Head of caudate nucleus (tissue), 42 donors: ENCODE measurements at regions not wholly inside any gene's neighbourhood (a gene's known extent, or its start where the extent isn't known, plus 50 kb on each side); places are given as distances from the start of the nearest gene placed in this dataset.
"Not testable (repeated sequence)": the region's sequence is repeated elsewhere in the genome, so short reads cannot be mapped to it uniquely, and the experiment has no call there.

Source experiments
- DNase-seq, 42 donors: peaks; one replicate each; pipeline versions ENCODE4 v3.0.0 to v3.0.0-alpha.2; 2020 to 2021; ENCODE audit warnings: mixed read lengths in 7 of 42
- intact Hi-C: fragments of 100-400 bp; cut with DNase I; formaldehyde crosslinking; loops from one replicate; pipeline ENCODE4 v1.15.0; 2022

DNA sequence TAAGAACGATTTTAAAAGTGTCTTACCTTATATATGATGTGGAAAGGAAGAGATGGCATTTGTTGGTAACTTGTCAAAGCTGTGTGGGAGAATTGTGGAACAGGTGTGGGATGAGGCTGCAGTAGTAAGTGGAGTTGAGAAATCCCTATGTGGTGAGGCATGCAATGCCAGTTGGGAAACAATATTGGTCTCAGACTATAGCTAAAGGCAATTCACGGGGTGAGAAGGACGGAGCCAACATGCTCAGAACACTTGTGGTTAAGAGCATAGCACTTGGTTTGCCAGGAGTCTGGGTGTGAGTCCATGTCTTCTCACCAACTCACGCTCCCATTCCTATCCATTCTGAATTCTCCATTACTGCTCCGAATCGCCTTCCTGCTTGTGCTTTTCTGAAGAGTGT lies 615.6 kb upstream of the ADAMTS9 start:
- DNase-seq = no peak
- intact Hi-C loops = no loop called here

DNA sequence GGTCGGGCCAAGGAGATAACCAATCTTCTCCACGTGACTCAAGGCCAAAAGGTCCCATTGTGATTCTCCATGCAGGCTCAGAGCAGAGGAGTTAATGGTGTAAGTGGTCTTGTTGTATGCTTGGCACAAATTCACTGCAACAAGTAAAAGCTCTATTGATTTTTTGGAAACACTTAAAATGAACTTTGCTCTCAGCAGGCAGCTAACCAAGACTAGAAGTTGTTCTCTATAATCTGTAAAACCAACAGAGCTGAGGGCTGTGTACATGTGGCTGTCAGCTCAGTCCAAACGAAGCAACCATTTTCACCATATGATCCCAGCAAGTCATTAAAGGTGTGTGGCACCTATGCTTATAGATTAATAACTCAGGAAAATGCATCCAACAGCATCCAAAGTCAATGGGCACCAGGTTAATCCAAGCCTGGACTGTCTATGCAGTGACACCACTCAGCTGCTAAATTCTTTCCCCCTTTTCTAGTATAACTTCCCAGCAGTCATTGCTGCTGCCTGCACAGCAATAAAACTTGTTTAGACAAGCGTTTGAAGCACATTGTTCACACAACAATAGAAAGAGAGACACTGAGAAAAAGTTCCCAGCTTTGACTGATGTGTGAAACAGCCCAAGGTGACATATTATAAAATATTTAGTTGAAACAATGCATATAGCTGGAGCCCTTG lies 603.8 kb upstream of the ADAMTS9 start:
- DNase-seq = no peak

DNA sequence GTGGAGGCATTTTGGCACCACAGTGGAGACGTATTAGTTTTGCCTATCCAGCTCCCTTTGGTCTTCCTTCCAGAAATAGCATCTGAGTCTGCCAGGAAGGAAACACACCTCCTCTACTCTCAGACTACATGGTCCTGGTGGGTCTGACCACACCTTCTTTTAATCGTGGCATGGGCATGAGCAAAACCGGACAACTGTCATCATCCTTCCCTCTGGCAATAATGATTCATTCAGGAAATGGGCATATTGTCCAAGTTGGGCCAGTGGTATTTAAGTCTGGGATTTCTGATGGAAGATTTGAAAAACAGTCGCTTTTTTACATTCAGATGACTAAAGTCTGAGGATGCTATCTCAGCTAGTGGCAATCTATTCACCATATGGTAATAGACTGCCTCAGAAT lies 601.0 kb upstream of the ADAMTS9 start:
- DNase-seq = no peak
- intact Hi-C loops = no loop called here

More for the DNA sequence above, 603.8 kb upstream of the ADAMTS9 start:
- intact Hi-C loops = no loop called here

DNA sequence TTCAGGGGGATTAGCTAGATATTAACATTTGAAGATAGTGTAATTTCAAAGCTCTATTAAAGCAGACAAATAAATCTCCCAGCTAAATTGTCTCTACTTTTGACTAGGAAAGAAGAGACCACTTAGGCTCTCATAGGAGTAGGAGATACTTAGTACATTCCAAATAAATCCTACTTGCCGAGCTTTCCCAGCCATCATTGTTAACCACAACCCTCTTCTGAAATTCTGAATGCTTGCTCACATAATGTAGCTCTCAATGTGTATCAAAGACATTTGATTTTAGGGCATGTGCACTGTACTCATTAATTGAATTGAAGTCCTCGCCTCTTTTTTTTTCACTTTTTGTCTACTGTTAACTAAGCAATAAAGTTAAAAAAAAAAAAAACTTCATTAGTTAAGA lies 598.2 kb upstream of the ADAMTS9 start:
- no peak for DNase-seq

DNA sequence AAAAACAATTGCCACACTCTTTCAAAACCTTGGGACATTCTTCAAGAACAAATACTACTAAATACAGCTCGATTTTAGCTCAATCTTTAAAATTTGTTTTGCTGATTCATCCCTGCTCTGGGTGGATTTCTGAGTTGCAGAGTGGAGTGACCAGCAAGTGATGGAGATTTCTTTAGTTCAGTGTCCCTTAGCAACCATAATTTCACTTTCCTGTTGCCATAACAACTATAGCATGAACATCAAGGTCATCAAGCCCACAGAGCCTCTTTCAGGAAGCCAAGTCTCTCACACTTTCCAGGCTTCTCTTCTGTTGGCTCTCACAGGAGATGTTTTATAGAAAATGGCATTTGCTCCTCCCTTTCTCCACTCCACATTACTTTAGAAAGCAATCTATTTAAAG lies 597.2 kb upstream of the ADAMTS9 start:
- DNase-seq = no peak
- intact Hi-C loops = no loop called here

More for the DNA sequence above, 598.2 kb upstream of the ADAMTS9 start:
- intact Hi-C loops = no loop called here

DNA sequence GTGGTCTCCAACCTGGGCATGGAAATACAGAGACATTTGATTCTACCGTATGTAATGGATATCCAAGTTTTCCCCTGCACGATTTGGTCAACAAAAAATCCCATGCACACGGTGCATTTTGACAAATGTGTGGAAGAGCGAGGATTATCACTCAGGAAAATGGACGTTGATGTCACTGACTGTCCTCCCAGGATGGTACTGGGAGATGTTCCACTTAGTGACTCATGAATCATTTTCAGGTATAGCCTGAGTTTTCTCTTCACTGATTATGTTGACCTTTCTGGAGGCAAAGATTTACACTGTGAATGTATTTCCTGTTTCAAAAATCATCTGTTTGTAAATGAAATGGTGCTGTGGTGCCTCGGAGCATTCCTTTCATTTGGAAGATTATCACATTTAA lies 596.7 kb upstream of the ADAMTS9 start:
- intact Hi-C loops = no loop called here

DNA sequence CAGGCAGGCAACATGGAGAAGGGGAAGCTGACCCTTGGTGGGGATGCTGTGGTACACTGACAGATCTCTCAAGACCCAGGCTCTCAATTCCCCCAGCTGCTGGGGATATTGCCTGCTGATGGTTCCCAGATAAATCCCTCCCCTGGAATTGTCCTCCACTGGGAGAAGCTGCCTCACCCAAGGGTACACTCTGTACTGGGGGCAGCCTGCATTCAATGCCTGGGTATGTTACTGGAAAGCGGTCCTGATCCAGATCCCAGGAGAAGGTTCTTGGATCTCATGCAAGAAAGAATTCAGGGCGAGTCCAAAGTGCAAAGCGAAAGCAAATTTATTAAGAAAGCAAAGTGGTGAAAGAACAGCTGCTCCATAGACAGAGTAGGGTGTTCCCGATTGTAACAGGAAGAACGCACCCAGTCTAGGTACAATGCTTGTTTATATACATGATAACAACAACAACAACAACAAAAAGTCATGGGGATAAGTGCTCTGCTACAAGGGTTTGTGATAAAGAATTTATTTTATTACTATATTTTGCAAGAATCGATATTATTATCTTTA lies 591.5 kb upstream of the ADAMTS9 start:
- intact Hi-C loops = no loop called here
- no peak for DNase-seq

More for the DNA sequence above, 596.7 kb upstream of the ADAMTS9 start:
- DNase-seq = no peak

DNA sequence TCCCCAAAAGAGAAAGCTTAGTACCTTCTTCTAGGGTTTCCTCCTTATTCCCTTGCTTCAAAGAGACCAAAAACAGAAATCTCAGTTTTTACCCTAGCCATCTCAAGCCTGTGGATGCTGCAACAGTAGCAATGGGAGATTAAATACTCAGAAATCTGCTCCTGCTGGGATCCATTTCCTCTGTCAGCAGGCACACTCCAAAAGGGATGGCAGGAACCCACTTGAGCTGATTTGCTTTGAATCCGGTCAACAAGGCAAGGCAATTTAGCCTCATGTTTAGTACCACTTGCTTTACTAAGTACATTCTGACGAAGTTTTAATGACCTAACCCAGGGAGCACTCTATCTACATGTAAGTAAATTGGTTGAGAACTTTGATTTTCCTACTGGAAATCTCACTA lies 590.0 kb upstream of the ADAMTS9 start:
- intact Hi-C loops = no loop called here

DNA sequence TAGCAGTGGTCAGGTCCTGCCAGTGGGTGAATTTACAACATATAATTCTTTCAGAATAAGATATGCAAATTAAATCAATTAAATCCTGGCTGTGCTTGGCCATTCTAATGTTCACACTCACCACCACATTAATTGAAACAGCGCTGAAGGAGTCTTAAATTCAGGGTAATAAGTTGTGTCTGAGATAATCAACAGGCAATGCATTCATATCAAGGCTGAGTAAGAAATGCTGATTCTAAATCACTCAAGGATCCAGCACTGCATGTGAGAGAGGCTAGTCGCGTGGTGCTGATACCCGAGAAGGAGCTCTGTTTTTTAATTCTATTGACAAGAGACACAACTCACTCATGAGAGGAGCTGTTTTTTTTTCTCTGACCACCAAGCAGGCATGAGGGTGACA lies 588.8 kb upstream of the ADAMTS9 start:
- no peak for DNase-seq
- intact Hi-C loops = no loop called here

More for the DNA sequence above, 590.0 kb upstream of the ADAMTS9 start:
- no peak for DNase-seq

DNA sequence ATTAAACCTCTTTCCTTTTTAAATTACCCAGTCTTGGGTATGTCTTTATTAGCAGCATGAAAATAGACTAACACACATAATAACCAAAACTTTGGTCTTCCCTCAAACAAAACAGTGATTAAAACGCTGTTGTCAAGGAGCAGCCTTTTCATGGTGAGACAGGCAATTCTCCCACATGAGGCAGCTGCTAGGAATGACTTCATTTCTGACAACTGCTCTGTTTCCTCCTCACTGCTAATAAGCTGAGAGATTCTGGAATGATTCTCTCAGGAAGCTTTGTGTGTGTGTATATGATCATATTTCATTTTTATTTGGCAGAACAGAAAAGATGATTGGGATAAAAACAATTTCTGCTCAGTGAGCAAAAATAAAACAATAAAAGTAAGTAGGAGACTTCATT lies 580.6 kb upstream of the ADAMTS9 start:
- intact Hi-C loops = no loop called here
- peak in 1 of 42 donors; percentile 13 for DNase-seq

DNA sequence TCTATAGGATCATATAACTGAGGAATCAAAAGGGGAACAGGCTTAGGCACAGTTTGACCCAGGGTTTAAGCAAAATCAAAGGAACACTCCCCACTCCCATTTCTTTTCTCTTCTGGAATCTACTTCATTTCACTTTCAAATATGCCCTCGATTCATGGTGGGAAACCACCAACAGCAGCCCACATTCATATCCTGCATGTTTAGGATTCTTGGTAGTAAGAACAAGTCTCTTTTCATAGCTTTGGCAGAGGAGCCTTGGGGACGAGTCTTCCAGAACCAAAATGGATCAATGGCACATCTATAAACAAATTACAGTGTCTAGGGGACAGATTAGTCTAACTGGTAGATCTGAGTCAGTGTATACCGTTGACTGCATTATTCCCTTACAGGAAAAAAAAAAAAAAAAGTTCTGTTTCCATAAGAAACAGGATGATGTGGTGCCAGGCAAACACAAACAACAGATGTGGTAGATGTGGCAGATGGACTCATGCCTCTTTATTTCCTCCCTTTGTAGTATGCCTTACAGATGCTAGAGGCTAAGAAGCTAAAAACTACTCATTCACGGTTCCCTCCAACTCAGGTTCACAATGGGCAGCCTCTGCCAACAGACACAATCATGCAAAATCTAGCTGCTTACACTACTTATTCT lies 578.3 kb upstream of the ADAMTS9 start:
- intact Hi-C loops = no loop called here
- DNase-seq = no peak

DNA sequence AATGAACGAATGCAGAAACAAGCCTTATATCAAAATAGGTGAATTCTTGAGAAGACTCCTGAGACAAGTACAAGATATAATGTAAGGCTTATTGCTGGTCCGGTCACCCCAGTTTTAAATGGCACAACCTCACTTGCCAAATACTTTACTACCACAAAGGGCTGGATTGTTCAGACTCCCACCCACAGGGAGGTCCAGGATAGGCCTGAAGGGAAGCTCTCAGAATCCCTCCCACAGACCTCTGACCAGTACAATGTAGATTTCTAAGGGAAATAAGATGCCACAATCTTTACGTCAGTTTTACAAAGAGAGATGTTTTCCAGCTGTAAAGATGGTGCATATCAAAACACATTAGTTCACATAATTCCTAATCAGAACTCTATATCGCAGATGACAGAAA lies 577.7 kb upstream of the ADAMTS9 start:
- intact Hi-C loops = no loop called here
- DNase-seq = no peak

DNA sequence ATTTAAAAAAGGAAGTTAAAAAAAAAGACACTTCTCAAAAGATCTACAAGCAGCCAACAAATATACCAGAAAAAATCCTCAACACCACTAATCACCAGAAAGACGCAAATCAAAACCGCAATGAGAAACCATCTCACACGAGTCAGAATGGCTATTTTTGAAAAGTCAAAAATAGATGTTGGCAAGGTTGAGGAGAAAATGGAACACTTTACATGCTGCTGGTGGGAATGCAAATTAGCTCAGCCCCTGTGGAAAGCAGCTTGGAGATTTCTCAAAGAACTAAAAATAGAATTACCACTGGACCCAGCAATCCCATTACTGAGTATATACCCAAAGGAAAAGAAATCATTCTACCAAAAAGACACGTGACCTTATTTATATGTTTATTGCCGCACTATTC lies 574.7 kb upstream of the ADAMTS9 start:
- intact Hi-C loops = no loop called here
- DNase-seq = no peak

DNA sequence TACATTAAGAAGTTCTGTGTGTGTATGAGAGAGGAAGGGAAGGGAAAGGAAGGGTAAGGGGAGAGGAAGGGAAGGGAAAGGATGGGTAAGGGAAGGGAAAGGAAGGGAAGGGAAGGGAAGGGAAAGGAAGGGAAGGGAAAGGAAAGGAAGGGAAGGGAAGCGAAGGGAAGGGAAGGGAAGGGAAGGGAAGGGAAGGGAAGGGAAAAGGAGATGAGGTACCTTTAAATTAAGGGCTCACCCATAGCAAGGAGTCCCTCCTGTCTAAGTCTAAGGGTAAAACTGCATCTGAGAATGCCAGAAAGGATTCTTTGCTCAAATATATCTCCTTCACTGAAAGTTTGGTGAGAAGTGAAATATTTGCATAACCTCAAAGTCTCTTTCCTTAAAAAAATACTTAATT lies 572.1 kb upstream of the ADAMTS9 start:
- DNase-seq = no peak
- intact Hi-C loops = no loop called here

DNA sequence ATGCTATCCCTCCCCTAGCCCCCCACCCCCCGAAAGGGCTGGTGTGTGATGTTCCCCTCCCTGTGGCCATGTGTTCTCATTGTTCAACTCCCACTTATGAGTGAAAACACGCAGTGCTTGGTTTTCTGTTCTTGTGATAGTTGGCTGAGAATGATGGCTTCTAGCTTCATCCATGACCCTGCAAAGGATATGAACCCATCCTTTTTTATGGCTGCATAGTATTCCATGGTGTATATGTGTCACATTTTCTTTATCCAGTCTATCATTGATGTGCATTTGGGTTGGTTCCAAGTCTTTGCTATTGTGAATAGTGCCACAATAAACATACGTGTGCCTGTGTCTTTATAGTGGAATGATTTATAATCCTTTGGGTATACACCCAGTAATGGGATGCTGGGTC lies 565.1 kb upstream of the ADAMTS9 start:
- intact Hi-C loops, DNase-seq: not testable (repeated sequence)

DNA sequence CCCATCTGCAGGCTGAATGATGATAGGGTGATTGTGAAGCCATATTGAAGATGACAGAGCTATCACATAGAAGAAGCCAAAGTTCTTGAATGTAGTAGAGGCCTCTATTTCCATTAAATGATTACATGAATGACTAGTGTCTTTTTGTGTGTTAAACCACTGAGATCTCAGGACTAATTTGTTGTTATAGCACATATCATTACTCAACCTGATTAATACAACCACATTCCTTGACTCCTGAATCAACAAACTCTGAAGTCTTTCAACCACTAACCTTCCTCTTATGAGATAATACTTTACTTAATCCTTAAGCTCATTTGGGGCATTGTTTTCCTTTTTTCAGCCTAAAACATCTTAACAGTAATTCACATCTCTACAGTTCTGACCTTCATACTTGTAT lies 564.5 kb upstream of the ADAMTS9 start:
- DNase-seq = no peak
- intact Hi-C loops = no loop called here

DNA sequence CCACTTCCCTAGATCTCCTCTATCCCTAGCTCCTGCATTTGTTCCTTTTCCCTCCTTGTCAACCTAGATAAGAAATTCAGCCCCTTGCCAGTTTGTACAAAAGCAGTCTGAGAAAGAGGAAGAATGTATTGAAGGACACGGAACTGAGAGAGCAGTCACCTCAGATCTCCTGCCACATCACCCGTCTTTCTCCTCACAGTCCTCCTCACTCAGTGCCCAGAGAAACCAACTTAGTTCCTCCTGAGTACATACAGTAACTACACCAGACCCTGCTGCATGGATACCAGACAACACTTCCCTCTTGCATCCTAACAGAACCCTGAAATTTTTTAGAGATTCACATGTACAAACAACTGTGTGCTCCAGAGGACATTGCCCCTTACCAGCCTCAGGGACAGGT lies 563.6 kb upstream of the ADAMTS9 start:
- no peak for DNase-seq
- intact Hi-C loops = no loop called here

DNA sequence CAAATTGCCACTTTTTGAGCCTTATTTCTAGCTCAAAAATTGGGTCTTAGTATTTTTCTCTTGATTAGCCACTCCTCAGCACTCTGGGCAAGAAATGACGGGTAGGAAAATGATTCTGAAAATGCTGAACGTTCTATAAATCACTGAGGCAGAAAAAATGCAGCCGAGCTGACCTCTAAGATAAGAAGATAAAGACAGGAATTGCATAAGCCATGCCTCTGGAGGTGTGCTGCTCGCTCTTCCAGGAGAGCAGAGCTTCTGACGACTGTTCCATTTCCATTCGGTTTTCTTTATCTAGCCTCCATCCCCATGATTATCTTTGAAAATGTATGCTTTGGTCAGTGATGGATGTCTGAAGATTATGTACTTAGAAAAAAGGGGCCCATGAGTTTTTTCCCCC lies 558.8 kb upstream of the ADAMTS9 start:
- intact Hi-C loops = no loop called here
- DNase-seq = no peak

DNA sequence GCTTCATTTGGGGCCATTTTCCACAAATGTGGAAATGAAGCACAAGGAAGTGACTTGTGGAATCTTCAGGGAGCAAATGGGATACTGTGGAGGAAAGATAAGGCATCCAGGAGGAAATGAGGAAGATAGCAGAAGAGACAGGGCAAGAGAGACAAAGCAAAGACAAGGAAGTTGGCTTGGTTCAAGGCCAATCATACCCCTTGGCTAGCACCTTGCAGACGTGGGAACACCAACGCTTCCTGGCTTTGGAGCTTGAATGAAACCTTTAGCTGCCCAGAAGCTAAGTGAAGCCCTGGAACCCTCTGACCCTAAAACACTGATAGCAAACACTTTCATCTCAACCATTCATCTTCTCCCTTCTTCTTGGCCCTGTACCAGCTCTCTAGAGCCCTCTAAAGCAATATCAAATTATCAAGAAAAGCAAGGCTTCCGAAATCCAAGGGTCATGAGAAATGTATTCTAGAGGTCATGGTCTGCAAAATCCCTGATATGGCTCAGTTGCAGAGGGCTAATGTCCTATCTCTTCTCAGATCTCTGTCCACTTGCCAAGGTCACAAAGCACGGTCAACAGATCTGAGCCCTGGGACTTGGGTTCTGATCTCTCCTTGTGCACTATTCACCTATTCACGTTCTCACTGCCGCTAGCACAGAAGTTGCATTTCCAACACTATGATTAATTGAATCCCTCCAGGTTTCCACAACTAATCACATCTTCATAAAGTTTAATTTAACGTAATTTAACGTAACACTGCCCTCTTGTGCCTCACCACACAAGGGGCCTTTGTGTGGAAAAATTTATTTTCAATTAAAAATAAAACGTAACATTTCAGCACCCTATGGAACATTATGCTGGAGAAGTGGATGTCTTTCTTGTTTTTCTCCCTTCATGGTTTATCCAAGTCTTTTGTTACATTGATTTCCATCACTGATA lies 557.6 kb upstream of the ADAMTS9 start:
- intact Hi-C loops = no loop called here

DNA sequence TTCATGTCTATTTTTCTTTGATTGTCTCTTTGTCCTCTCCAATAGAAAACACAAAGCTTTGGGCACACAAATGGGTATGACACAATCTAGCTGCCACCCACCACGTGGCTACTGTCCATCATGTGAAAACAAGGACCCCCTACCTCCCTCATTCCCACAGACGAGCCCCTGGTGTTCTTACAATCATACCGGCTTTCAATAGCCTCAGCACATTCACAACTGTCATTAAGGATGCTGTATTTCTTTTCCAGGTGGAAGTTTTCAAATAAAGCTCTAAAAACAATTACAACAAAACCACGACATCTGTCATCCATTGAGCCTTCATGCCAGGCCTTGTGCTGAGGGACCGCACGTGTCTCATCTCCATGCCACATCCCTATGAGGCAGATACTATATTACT lies 552.6 kb upstream of the ADAMTS9 start:
- DNase-seq = no peak
- intact Hi-C loops = no loop called here

More for the DNA sequence above, 557.6 kb upstream of the ADAMTS9 start:
- no peak for DNase-seq
